ENCODE measurements at regions not wholly inside any gene's neighbourhood (a gene's known extent, or its start where the extent isn't known, plus 50 kb on each side); places are given as distances from the start of the nearest gene placed in this dataset.
"Not testable (repeated sequence)": the region's sequence is repeated elsewhere in the genome, so short reads cannot be mapped to it uniquely, and the experiment has no call there.

GRCh38 chr7:91504919-91505318, 240.7 kb downstream of the FZD1 start:
- Histone ChIP-seq H3K4me3 (ENCODE audit: low read depth, low read length) (no peak overlapping the region), H3K27ac (ENCODE audit: extremely low read depth, low read depth, low read length) (no peak overlapping the region), H3K36me3 (ENCODE audit: control insufficient read depth in 2 of 2, insufficient read depth in 1 of 2, low read length in 2 of 2) (no peaks in the 10 kb centered on the region), H3K9me3 (ENCODE audit: control insufficient read depth, insufficient read depth, low read depth, low read length) (no peaks in the 10 kb centered on the region), H3K4me1 (ENCODE audit: control insufficient read depth, insufficient read depth, low read length) (no peaks in the 10 kb centered on the region)
- no peak for TF ChIP-seq ZNF37A (tag by site-specific recombination; IDR thresholded peaks at IDR 0.05)
- no peak for TF ChIP-seq ZNF558 (tag by site-specific recombination; IDR thresholded peaks at IDR 0.05)
- no peak for TF ChIP-seq ZNF629 (tag by site-specific recombination; IDR thresholded peaks at IDR 0.05)
- TF ChIP-seq SETDB1 (IDR thresholded peaks at IDR 0.05; ENCODE audit: insufficient read length, low read length) = no peak
- TF ChIP-seq ZSCAN16 (tag by site-specific recombination; IDR thresholded peaks at IDR 0.05) = no peak
- no peak for TF ChIP-seq SP7 (tag by site-specific recombination; IDR thresholded peaks at IDR 0.05)
- TF ChIP-seq ZNF791 (tag by site-specific recombination; IDR thresholded peaks at IDR 0.05) = no peak
- TF ChIP-seq PRDM4 (tag by site-specific recombination; IDR thresholded peaks at IDR 0.05) = no peak
- no peak for TF ChIP-seq ZNF292 (tag by site-specific recombination; IDR thresholded peaks at IDR 0.05; ENCODE audit: borderline replicate concordance, low read depth)
- no peak for TF ChIP-seq ZNF302 (tag by site-specific recombination; IDR thresholded peaks at IDR 0.05; ENCODE audit: low read depth)
- TF ChIP-seq ZNF140 (tag by site-specific recombination; IDR thresholded peaks at IDR 0.05) = no peak
- POLR2A ChIA-PET = no interaction called here
- CTCF ChIA-PET = no interaction called here

- CTCF ChIA-PET; H3K36me3 ChIP-seq (ENCODE audit: control insufficient read depth in 2 of 2, insufficient read depth in 1 of 2, low read length in 2 of 2); H3K27ac ChIP-seq (ENCODE audit: extremely low read depth, low read depth, low read length); H3K4me1 ChIP-seq (ENCODE audit: control insufficient read depth, insufficient read depth, low read length); H3K4me3 ChIP-seq (ENCODE audit: low read depth, low read length); H3K9me3 ChIP-seq (ENCODE audit: control insufficient read depth, insufficient read depth, low read depth, low read length); POLR2A ChIA-PET: not testable (repeated sequence)
These were observed 242.7 kb downstream of the FZD1 start for GRCh38 chr7:91506966-91507365.

- H3K4me1 ChIP-seq (ENCODE audit: control insufficient read depth, insufficient read depth, low read length); H3K4me3 ChIP-seq (ENCODE audit: low read depth, low read length); POLR2A ChIA-PET; H3K36me3 ChIP-seq (ENCODE audit: control insufficient read depth in 2 of 2, insufficient read depth in 1 of 2, low read length in 2 of 2); H3K9me3 ChIP-seq (ENCODE audit: control insufficient read depth, insufficient read depth, low read depth, low read length); CTCF ChIA-PET; H3K27ac ChIP-seq (ENCODE audit: extremely low read depth, low read depth, low read length): not testable (repeated sequence)
- 0 out of 2 replicates have a peak, but pooled peaks have one; percentile 25 for TF ChIP-seq SCRT2 (tag by site-specific recombination; IDR thresholded peaks at IDR 0.05)
These were observed 247.6 kb downstream of the FZD1 start for GRCh38 chr7:91511861-91512260.

GRCh38 chr7:91512958-91513357, 248.7 kb downstream of the FZD1 start:
- POLR2A ChIA-PET = no interaction called here
- Histone ChIP-seq H3K27ac (ENCODE audit: extremely low read depth, low read depth, low read length) (no peak overlapping the region), H3K4me1 (ENCODE audit: control insufficient read depth, insufficient read depth, low read length) (peaks cover 4% of the 10 kb centered on the region; the same call in 1 of the 2 replicates), H3K9me3 (ENCODE audit: control insufficient read depth, insufficient read depth, low read depth, low read length) (no peaks in the 10 kb centered on the region), H3K4me3 (ENCODE audit: low read depth, low read length) (no peak overlapping the region), H3K36me3 (ENCODE audit: control insufficient read depth in 2 of 2, insufficient read depth in 1 of 2, low read length in 2 of 2) (no peaks in the 10 kb centered on the region)
- CTCF ChIA-PET = interaction anchor here (0.8 kb wide), 1 partner anchor 1161 kb away, joined by 3 read pairs; no protein-coding TSS in a partner anchor
- TF ChIP-seq ZNF560 (tag by site-specific recombination; IDR thresholded peaks at IDR 0.05; ENCODE audit: borderline replicate concordance) = no peak
- TF ChIP-seq ZEB2 (tag by site-specific recombination; IDR thresholded peaks at IDR 0.05) = no peak
- TF ChIP-seq BCL11B (tag by site-specific recombination; IDR thresholded peaks at IDR 0.05; ENCODE audit: low read depth) = no peak
- TF ChIP-seq, protein P1, sequence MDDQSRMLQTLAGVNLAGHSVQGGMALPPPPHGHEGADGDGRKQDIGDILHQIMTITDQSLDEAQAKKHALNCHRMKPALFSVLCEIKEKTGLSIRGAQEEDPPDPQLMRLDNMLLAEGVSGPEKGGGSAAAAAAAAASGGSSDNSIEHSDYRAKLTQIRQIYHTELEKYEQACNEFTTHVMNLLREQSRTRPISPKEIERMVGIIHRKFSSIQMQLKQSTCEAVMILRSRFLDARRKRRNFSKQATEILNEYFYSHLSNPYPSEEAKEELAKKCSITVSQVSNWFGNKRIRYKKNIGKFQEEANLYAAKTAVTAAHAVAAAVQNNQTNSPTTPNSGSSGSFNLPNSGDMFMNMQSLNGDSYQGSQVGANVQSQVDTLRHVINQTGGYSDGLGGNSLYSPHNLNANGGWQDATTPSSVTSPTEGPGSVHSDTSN (CRISPR knock-in tag; IDR thresholded peaks at IDR 0.05) = no peak
- TF ChIP-seq FEZF1 (tag by site-specific recombination; IDR thresholded peaks at IDR 0.05) = no peak
- no peak for TF ChIP-seq ZNF747 (tag by site-specific recombination; IDR thresholded peaks at IDR 0.05)
- TF ChIP-seq ZNF274 (IDR thresholded peaks at IDR 0.05; ENCODE audit: low read length) = no peak
- no peak for TF ChIP-seq ZNF274 (tag by site-specific recombination; IDR thresholded peaks at IDR 0.05; ENCODE audit: borderline replicate concordance)
- no peak for TF ChIP-seq ZNF768 (tag by site-specific recombination; IDR thresholded peaks at IDR 0.05)
- TF ChIP-seq RBAK (tag by site-specific recombination; IDR thresholded peaks at IDR 0.05) = no peak
- no peak for TF ChIP-seq KLF17 (tag by site-specific recombination; IDR thresholded peaks at IDR 0.05)
- no peak for TF ChIP-seq ZNF585B (tag by site-specific recombination; IDR thresholded peaks at IDR 0.05)
- TF ChIP-seq ZNF394 (tag by site-specific recombination; IDR thresholded peaks at IDR 0.05; ENCODE audit: borderline replicate concordance) = no peak
- TF ChIP-seq ZNF510 (tag by site-specific recombination; IDR thresholded peaks at IDR 0.05; ENCODE audit: insufficient replicate concordance) = no peak
